Chondrocyte (in vitro differentiated cells): ENCODE measurements at regions not wholly inside any gene's neighbourhood (a gene's known extent, or its start where the extent isn't known, plus 50 kb on each side); places are given as distances from the start of the nearest gene placed in this dataset.

ENCODE experiments used
- DNase-seq: peaks from one replicate; pipeline ENCODE4 v3.0.0; 2021; ENCODE audit warnings: mixed read lengths, low spot score
- H3K27ac Mint-ChIP-seq: one replicate; pipeline ENCODE4 v1.8.0; 2021; ENCODE audit warnings: mild to moderate bottlenecking, moderate library complexity, mixed read lengths; ENCODE audit not compliant: unreplicated experiment
- H3K27me3 Mint-ChIP-seq: 2 replicates; pipeline ENCODE4 v1.8.0; 2021; ENCODE audit warnings: low read depth, mixed read lengths
- H3K36me3 Mint-ChIP-seq: 2 replicates; pipeline ENCODE4 v1.8.0; 2021; ENCODE audit warnings: low read depth, mixed read lengths
- H3K4me1 Mint-ChIP-seq: 2 replicates; pipeline ENCODE4 v1.8.0; 2021; ENCODE audit warnings: low read depth, mild to moderate bottlenecking, mixed read lengths
- H3K4me3 Mint-ChIP-seq: one replicate; pipeline ENCODE4 v1.8.0; 2021; ENCODE audit warnings: mild to moderate bottlenecking, moderate library complexity, mixed read lengths; ENCODE audit not compliant: unreplicated experiment
- H3K9me3 Mint-ChIP-seq: 2 replicates; pipeline ENCODE4 v1.8.0; 2021; ENCODE audit warnings: low read depth, mixed read lengths
- TF ChIP-seq, protein P1 (sequence below): fragments of 200-600 bp; sonication (generic); IDR thresholded peaks from 2 replicates; pipeline ENCODE4 v1.5.0; 2021; ENCODE audit warnings: antibody characterized with exemption, mild to moderate bottlenecking, moderate library complexity

DNA sequence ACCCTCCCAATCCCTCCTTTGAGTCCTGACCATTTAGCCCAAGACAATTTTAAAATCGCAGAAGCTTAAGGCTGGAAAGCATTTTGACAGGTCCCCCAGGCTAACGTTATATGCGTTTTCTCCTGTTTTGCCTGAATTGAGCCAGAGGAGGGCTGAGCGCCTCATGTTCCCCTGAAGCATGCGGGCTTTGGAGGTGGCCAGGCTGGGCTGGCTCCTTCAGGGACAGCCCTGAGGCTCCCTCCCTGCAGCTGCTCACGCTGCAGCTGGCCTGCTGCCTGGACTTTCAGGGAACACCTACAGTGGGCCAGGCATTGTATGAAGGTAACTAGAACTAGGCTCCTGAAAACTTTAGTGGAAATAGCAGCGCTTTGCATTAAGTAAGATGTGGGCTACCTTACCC is 179.2 kb downstream of the ACKR3 start:
- Mint-ChIP-seq H3K4me1 (peaks cover 71% of the 10 kb centered on the region), H3K27me3 (no peaks in the 10 kb centered on the region), H3K27ac (peak overlapping the region; percentile 90), H3K4me3 (no peak overlapping the region), H3K9me3 (no peaks in the 10 kb centered on the region), H3K36me3 (no peaks in the 10 kb centered on the region)
- DNase-seq = no peak
- TF ChIP-seq, protein P1, sequence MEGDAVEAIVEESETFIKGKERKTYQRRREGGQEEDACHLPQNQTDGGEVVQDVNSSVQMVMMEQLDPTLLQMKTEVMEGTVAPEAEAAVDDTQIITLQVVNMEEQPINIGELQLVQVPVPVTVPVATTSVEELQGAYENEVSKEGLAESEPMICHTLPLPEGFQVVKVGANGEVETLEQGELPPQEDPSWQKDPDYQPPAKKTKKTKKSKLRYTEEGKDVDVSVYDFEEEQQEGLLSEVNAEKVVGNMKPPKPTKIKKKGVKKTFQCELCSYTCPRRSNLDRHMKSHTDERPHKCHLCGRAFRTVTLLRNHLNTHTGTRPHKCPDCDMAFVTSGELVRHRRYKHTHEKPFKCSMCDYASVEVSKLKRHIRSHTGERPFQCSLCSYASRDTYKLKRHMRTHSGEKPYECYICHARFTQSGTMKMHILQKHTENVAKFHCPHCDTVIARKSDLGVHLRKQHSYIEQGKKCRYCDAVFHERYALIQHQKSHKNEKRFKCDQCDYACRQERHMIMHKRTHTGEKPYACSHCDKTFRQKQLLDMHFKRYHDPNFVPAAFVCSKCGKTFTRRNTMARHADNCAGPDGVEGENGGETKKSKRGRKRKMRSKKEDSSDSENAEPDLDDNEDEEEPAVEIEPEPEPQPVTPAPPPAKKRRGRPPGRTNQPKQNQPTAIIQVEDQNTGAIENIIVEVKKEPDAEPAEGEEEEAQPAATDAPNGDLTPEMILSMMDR = peak; percentile 18

DNA sequence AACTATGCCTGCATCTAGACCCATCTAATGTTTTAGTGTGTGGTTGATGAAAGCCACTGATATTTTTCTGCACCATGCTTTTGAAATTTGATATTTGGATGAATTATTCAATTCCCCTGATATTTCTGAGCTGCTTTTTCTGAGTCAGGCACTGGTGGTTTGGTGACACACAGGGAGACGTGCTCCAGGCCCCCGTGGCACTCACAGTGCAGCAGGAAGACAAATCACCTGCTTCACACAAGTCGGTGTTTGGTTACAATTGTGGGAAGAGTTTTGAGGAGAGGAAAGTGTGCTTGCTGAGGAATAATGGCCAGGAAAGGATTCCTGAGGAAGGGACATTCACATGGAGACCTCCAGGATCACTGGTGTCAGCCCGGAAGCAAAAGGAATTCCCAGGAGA is 179.7 kb downstream of the ACKR3 start:
- Mint-ChIP-seq H3K4me1 (peaks cover 71% of the 10 kb centered on the region), H3K9me3 (no peaks in the 10 kb centered on the region), H3K27ac (peak overlapping the region; percentile 90), H3K4me3 (no peak overlapping the region), H3K27me3 (no peaks in the 10 kb centered on the region), H3K36me3 (no peaks in the 10 kb centered on the region)
- TF ChIP-seq, protein P1 = no peak
- DNase-seq = no peak

DNA sequence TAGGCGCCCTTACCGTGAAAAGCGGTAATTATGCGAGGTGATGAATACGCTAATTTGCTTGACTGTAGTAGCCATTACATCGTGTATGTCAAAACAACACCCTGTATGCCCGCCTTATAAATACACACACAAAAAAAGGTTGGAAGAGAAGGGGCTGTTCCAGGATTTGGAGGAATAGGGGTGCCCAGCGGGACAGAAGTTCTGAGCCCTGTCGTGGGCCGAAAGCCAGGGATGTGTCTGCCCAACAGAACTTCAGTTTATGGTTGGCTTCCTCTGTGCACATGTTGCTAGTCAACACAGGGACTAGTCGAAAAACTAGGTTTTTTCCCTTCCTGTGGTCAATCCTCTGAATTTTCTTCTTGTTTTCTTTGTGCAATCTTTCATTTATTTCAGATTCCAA is 182.5 kb downstream of the ACKR3 start:
- no peaks in the 10 kb centered on the region for H3K36me3 Mint-ChIP-seq
- DNase-seq = no peak
- no peak overlapping the region for H3K4me3 Mint-ChIP-seq
- TF ChIP-seq, protein P1 = no peak
- peaks cover 47% of the 10 kb centered on the region for H3K4me1 Mint-ChIP-seq
- H3K9me3 Mint-ChIP-seq = no peaks in the 10 kb centered on the region
- H3K27ac Mint-ChIP-seq = peak overlapping the region; percentile 57
- no peaks in the 10 kb centered on the region for H3K27me3 Mint-ChIP-seq

DNA sequence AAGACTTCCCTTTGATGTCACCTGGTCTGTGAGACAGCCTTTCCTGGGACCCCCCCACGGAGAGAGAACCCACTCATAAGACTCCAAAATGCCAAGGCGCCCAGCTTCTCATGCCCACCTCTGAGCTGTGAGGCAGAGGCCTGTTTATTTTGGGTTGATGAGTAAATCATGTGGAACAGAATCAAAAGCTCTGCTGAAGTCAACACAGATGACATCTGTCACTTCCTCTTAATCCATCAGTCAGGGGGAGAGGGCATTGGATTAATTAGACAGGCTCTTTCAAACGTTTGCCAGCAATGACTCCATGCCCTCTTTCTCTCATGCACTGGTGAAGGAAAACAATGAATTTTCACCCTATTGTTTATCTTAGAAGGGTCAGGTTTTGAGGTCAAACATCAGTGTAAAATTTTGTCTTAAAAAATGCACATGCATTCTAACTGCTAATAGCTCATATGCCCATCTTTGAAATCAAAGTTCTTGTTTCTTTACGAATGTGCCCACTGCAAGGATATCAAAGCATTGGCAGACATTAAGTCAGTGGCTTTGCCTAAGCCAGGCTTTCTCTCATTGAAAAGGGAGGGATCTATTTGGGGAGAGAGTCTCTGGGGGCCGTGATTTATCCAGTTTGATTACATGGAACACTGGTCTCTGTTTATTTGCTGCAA is 184.1 kb downstream of the ACKR3 start:
- peak overlapping the region; percentile 55 for H3K27ac Mint-ChIP-seq
- H3K4me1 Mint-ChIP-seq = peaks cover 33% of the 10 kb centered on the region
- no peak overlapping the region for H3K4me3 Mint-ChIP-seq
- no peaks in the 10 kb centered on the region for H3K27me3 Mint-ChIP-seq
- no peaks in the 10 kb centered on the region for H3K36me3 Mint-ChIP-seq
- TF ChIP-seq, protein P1 = no peak
- no peaks in the 10 kb centered on the region for H3K9me3 Mint-ChIP-seq
- DNase-seq = no peak

DNA sequence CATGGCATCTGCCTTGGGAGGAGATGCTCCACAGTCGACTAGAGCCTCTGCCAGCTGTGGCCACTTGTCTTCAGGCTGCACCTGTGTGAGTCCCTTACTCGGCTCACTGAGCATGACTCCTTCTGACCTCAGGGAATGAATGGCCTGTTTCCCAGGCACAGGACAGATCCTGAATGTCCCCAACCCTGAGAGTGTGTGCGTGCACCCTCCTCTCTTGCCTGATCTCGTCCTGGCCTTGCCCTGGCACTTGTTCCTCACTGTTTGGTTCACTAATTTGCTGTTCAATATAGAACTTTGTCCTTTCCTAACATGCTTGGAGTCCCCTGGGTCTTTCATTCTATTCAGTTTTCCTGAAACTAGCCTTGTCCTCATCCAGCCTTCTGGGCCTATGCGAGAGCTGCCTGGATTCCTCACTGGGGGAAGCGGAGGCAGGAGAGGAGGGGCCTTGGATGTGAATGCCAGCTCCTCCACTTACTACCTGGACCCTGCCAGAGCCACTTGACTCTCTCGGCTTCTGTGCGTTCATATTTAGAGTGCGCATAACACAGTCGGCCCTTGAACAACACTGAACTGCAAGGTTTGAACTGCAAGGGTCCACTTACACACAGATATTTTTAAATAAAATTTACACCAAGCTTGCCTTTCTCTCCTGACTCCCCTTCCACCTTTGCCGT is 184.8 kb downstream of the ACKR3 start:
- Mint-ChIP-seq H3K4me1 (peaks cover 26% of the 10 kb centered on the region), H3K4me3 (no peak overlapping the region), H3K27ac (no peak overlapping the region), H3K27me3 (no peaks in the 10 kb centered on the region), H3K36me3 (no peaks in the 10 kb centered on the region), H3K9me3 (no peaks in the 10 kb centered on the region)
- TF ChIP-seq, protein P1 = no peak
- no peak for DNase-seq
